ENCODE measurements at regions not wholly inside any gene's neighbourhood (a gene's known extent, or its start where the extent isn't known, plus 50 kb on each side); places are given as distances from the start of the nearest gene placed in this dataset.

DNA sequence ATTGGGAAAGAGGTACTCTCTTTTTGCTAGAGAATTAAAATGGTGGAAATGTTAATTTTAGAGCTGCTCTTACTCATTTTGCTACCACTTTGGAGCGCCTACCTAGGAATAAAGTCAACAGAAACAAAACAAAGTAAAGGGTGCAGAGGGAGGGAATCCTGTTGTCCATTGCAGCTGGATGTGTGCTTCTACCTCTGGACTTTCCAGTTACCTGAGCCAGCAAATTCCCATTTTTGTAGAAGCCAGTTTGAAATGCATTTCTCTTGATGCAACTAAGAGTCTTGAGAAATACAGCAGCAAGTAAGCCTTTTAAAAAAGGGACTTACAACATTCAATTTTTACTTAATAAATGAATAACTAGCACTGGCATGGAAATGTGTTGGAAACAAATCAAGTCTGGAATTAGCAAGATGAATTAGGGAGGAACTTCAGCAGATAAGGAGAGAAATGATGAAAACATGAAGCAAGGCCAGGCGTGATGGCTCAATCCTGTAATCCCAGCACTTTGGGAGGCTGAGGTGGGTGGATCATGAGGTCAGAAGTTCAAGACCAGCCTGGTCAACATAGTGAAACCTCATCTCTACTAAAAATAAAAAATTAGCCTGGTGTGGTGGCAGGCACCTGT lies 113.5 kb upstream of the CTTNBP2 start:
- no peaks in the 10 kb centered on the region for H3K36me3 Mint-ChIP-seq

DNA sequence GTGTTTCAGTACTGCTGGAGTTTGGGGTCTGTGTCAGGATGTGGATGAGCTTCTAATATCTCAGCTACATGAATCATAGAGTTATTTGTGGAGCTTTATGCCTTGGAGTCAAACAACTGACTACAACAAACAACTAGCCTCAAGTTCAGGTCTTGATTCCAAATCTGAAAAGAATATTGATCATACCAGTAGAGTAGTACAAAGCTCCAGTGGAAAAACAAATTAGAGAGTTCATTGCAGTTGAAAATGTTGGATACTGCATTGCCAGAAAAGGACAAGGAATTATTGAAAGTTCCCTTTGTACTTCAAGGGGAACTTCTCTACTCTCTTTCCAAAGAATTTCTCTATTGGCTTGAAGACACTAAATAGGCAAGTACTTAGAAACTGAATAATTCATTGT lies 117.6 kb upstream of the CTTNBP2 start:
- Mint-ChIP-seq H3K4me1 (no peaks in the 10 kb centered on the region), H3K27me3 (no peaks in the 10 kb centered on the region), H3K9me3 (no peaks in the 10 kb centered on the region), H3K27ac (no peak overlapping the region), H3K4me3 (no peak overlapping the region), H3K36me3 (no peaks in the 10 kb centered on the region)
- POLR2A ChIA-PET, result no interaction called here
- DNase-seq (no peak), ATAC-seq (ENCODE audit: low read depth) (no peak)

More for the DNA sequence above, 113.5 kb upstream of the CTTNBP2 start:
- H3K9me3 Mint-ChIP-seq, result peaks cover 3% of the 10 kb centered on the region
- ATAC-seq (ENCODE audit: low read depth) (no peak), DNase-seq (no peak)
- H3K4me3 Mint-ChIP-seq, result no peak overlapping the region
- POLR2A ChIA-PET, result no interaction called here
- no peak overlapping the region for H3K27ac Mint-ChIP-seq
- H3K4me1 Mint-ChIP-seq, result no peaks in the 10 kb centered on the region
- H3K27me3 Mint-ChIP-seq, result no peaks in the 10 kb centered on the region

DNA sequence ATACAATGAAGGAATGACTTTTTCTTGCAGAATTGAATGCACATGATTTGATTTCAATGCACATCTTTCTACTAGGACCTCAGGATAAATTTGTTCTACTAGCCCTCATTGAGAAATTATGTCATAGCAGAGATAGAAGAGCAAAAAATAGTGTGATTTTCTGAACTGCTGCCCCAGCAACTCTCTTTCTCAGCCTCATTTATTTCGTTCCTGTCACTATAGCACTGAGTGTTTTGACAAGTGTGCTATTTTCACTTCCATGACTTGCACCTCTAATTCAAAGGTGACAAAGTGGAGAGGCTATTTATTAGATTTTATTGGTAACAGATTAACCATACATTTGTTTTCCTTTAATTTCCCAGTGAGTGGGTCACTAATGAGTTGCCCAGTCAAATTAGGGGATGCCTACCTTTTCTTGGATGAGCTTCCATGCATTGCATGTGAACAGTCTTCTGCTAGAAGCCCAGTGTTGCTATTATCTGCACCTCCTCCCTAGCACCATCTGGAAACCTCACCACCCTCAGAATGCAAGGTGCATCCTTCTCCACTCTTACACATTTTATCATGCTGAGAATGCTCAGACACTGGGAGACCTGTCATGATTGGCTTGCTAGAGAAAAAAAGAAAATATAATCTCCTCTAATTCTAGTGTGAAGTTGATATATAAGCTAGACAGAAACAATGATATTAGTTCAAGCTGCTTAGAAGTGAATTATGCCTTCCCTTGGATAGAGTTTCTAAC lies 119.6 kb upstream of the CTTNBP2 start:
- Mint-ChIP-seq H3K36me3 (no peaks in the 10 kb centered on the region), H3K9me3 (no peaks in the 10 kb centered on the region), H3K4me1 (no peaks in the 10 kb centered on the region), H3K4me3 (no peak overlapping the region), H3K27ac (no peak overlapping the region), H3K27me3 (no peaks in the 10 kb centered on the region)
- DNase-seq (no peak), ATAC-seq (ENCODE audit: low read depth) (no peak)
- POLR2A ChIA-PET, result no interaction called here

DNA sequence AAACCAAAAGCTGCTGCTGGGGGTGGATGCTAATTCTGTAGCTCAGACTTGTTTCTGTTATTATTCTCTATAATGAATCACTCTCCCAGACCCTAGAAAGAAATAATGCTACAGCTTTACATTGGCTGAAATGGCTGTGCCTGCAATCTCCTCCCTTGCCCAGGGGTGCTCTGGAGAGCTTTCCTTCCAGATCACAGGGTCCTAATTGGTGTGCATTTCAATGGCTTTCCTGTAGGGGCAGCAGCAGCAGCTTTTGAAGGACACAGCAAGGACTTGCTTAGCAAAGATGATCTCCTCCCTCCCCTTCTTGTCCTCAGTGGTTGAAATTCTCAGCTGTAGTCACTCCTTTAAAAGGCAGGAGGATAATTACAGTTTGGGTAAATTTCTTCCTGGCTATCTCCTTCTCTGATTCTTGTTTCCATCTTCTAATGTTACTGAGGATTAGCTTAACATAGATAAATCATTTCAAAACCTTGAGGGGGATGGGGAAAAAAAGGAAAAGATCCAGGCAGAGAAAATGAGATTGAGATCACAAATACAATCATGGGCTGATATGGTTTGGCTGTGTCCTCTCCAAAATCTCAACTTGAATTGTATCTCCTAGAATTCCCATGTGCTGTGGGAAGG lies 120.2 kb upstream of the CTTNBP2 start:
- Mint-ChIP-seq H3K4me1 (no peaks in the 10 kb centered on the region), H3K9me3 (no peaks in the 10 kb centered on the region), H3K27me3 (no peaks in the 10 kb centered on the region), H3K36me3 (no peaks in the 10 kb centered on the region), H3K4me3 (no peak overlapping the region), H3K27ac (no peak overlapping the region)
- DNase-seq, result no peak
- ATAC-seq (ENCODE audit: low read depth), result no peak
- POLR2A ChIA-PET, result no interaction called here

DNA sequence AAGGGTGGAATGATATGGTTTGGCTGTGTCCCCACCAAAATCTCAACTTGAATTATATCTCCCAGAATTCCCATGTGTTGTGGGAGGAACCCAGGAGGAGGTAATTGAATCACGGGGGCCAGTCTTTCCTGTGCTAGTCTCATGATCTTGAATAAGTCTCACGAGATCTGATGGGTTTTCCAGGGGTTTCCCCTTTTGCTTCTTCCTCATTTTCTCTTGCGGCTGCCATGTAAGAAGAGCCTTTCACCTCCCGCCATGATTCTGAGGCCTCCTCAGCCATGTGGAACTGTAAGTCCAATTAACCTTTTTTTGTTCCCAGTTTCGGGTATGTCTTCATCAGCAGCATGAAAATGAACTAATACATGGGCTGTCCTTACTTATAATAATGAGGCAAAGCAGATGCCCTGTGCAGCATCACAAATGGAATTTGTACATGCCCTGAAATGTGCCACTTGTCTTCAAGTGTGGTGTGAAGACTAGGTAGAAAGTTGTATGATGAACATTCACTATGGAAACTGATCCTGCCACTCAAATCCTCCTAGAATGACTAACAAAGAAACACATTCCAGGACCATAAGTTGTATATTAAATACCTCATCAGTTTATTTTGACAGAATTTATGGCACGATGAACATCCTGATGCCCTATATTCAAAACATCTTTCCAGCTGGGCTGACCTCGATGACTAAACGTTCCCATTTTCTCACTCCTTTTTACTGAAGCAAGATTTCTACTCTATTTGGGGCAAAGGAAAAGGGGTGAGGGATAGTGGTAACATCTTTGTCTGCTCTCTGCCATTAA lies 122.8 kb upstream of the CTTNBP2 start:
- Mint-ChIP-seq H3K36me3 (no peaks in the 10 kb centered on the region), H3K4me3 (no peak overlapping the region), H3K27ac (no peak overlapping the region), H3K9me3 (no peaks in the 10 kb centered on the region), H3K27me3 (no peaks in the 10 kb centered on the region), H3K4me1 (no peaks in the 10 kb centered on the region)
- POLR2A ChIA-PET, result no interaction called here
- ATAC-seq (ENCODE audit: low read depth) (no peak), DNase-seq (no peak)

DNA sequence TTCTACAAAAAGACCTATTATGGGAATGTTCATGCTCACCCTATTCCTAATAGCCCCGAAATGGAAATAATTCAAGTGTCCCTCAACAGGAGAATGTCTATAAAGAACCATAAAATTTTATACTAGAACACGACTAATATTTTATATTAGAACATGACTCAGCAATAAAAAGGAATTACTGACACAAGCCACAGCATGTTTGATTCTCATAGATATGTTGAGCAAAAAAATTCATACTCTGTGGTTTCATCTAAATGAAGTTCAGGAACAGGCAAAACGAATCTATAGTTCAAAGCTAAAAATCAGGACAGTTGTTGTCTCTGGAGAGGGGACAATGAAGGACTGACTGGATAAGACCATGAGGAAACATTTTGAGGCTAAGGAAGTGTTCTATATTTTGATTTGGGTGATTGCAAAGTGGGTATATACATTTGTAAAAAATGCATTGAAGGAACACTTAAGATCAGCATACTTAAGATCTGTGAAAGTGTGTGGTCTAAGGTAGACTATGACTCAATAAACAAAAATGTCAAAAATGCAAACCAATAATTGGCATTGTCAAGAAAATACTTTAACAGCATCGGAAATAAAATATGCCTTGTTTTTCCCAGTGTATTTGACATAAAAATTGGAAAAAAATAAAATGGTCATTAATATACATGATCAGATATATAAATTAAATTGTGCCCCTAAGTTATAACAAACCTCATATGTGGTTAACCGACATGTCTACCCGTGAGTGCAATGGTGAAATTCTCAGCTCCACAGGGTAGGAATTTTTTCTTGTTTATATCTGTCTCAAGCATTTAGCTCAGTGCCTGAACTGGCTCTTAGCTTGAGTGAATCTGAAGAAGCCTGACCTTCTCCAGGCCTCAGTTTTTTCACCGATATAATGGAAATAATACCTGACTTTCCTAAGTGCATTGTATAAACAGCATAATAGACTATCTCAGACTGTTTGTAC lies 124.9 kb upstream of the CTTNBP2 start:
- no peak overlapping the region for H3K27ac Mint-ChIP-seq
- no peaks in the 10 kb centered on the region for H3K4me1 Mint-ChIP-seq
- ATAC-seq (ENCODE audit: low read depth) (no peak), DNase-seq (no peak)
- H3K27me3 Mint-ChIP-seq, result no peaks in the 10 kb centered on the region
- no peaks in the 10 kb centered on the region for H3K36me3 Mint-ChIP-seq
- no peak overlapping the region for H3K4me3 Mint-ChIP-seq
- POLR2A ChIA-PET, result no interaction called here
- H3K9me3 Mint-ChIP-seq, result no peaks in the 10 kb centered on the region

DNA sequence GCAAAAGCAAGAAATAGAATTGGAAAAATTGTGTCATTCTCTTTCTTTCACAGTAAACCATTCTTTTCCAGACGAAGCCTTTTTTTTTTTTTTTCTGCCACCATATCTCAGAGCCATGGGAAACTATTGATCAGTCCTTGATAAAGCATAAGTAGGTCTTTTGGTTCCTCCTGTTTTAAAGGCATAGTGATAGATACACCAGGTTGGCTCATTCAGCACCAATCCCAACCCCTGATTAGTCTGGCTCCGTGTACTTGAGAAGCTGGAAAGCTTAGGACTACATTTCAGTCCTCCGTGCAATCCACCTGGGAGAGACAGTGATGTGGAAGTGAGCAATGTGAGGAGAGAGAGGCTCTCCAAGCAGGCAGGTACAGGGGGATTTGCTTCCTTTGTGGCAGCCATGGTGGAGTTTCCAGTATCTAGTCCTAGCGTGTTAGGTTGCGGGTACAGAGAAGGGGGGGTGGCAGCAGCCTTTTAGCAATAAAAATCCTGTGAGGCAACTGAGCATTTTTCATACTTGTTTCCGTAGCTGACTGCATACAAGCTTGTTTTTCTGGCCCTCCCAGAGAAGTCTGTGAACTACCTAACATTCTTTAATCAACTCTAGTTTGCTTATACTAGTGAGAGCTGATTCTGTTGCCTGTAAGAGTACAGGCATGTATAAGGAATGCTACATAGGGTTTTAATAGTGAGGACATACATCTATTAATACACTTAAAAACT lies 127.4 kb upstream of the CTTNBP2 start:
- no peak overlapping the region for H3K27ac Mint-ChIP-seq
- POLR2A ChIA-PET, result no interaction called here
- H3K9me3 Mint-ChIP-seq, result no peaks in the 10 kb centered on the region
- H3K4me1 Mint-ChIP-seq, result no peaks in the 10 kb centered on the region
- no peaks in the 10 kb centered on the region for H3K27me3 Mint-ChIP-seq
- no peak for ATAC-seq (ENCODE audit: low read depth)
- H3K36me3 Mint-ChIP-seq, result no peaks in the 10 kb centered on the region
- DNase-seq, result no peak
- H3K4me3 Mint-ChIP-seq, result no peak overlapping the region

DNA sequence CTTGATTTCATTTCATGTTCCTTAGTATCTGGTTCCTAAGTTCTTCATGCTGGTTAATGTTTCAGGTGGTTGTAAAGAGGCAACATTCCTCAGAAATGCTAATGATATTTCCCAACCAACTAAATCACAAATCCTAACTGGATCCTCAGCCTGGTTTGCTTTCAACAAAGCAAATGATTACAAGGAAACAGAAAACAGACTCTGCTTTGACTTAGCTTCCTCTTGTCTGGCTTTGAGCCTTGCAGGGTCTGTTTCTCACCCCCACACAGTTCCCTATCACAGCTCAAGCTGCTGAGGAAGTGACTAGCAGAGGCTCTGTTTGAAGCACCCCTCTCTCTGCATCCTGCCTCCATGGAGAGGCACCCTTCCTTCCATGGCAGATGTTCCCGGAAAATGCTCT lies 130.2 kb upstream of the CTTNBP2 start:
- DNase-seq (no peak), ATAC-seq (ENCODE audit: low read depth) (no peak)
- H3K36me3 Mint-ChIP-seq, result no peaks in the 10 kb centered on the region
- no peaks in the 10 kb centered on the region for H3K27me3 Mint-ChIP-seq
- H3K4me1 Mint-ChIP-seq, result no peaks in the 10 kb centered on the region
- no peak overlapping the region for H3K4me3 Mint-ChIP-seq
- POLR2A ChIA-PET, result no interaction called here
- H3K27ac Mint-ChIP-seq, result no peak overlapping the region
- no peaks in the 10 kb centered on the region for H3K9me3 Mint-ChIP-seq

DNA sequence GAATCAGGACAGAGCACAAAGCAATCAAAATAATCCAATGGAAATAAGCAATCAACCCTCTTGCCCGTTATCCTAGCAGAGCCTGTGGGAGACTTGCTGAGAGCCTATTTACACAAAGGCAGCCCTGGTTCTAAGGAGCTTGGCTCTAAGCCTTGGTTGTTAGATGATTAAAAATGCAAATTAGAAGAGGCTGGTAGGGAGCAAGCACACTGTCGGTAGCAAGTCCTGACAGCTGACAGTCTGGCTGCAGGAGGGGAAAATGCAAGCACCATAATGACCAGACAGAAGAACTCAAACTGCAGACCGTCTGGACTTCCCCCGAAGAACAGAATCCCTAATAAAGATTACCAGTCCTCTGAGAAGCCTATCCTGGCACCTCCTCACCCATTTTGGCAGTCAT lies 131.8 kb upstream of the CTTNBP2 start:
- Mint-ChIP-seq H3K4me1 (no peaks in the 10 kb centered on the region), H3K9me3 (no peaks in the 10 kb centered on the region), H3K36me3 (no peaks in the 10 kb centered on the region), H3K4me3 (no peak overlapping the region), H3K27me3 (no peaks in the 10 kb centered on the region), H3K27ac (no peak overlapping the region)
- no peak for DNase-seq
- ATAC-seq (ENCODE audit: low read depth), result no peak
- POLR2A ChIA-PET, result no interaction called here

DNA sequence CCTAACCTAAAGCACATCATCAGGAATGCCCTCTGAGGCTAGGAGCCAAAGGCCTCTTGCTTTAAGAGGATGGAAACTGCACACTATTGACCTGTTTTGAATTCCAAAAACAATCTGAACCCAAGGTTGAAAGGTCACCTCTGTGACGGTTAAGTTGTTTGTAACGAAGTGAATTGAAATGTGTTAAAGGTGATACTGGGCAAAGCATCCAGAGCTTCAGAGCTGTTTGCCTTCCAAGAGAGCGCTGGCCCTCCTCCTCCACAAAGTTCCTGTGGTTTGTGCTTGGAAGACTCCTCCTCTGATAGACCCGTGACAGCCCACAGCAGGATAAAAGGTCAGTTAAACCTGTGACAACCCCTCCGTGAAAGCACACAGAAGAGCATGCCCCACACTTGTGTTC lies 133.7 kb upstream of the CTTNBP2 start:
- DNase-seq (no peak), ATAC-seq (ENCODE audit: low read depth) (no peak)
- H3K36me3 Mint-ChIP-seq, result no peaks in the 10 kb centered on the region
- no peak overlapping the region for H3K4me3 Mint-ChIP-seq
- no peaks in the 10 kb centered on the region for H3K4me1 Mint-ChIP-seq
- POLR2A ChIA-PET, result no interaction called here
- no peaks in the 10 kb centered on the region for H3K9me3 Mint-ChIP-seq
- no peak overlapping the region for H3K27ac Mint-ChIP-seq
- H3K27me3 Mint-ChIP-seq, result no peaks in the 10 kb centered on the region

DNA sequence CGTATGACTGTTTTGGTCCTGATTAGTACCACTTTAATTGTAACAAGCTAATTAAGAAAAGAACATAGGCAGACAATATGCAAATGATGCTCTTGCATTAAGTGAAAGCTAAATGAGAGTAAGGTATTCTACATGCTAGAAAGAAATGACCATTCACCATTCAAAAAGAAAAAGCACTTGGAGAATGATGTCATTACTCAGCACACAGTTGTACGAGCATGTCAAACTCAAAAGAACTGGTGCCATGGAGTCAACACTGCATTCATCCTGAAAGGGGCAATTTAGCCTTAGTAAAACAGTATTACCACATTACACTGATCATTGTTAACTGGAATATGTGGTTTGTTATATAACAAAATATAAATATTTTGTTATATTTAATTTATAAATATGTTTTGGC lies 136.2 kb upstream of the CTTNBP2 start:
- Mint-ChIP-seq H3K27ac (no peak overlapping the region), H3K36me3 (no peaks in the 10 kb centered on the region), H3K9me3 (no peaks in the 10 kb centered on the region), H3K4me1 (no peaks in the 10 kb centered on the region), H3K27me3 (no peaks in the 10 kb centered on the region), H3K4me3 (no peak overlapping the region)
- ATAC-seq (ENCODE audit: low read depth) (no peak), DNase-seq (no peak)
- POLR2A ChIA-PET, result no interaction called here

DNA sequence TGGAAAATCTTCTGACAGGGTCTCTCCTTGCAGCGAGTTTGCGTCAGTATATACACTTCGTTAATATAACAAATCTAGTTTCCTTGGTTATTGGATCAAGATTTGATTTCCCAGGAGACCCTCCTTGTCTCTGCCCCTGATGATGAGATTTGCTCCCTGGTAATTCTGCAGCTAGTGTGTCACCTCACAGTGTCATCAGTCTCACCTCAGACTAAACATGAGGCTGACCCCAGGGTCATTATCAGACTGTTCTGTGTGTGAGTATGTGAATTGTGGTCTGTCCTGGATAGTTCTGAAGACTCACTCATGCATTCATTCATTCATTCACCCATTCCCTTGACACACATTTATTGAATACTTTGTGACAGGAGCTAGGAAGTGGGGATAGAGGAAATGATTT lies 138.4 kb upstream of the CTTNBP2 start:
- POLR2A ChIA-PET, result no interaction called here
- H3K4me1 Mint-ChIP-seq, result no peaks in the 10 kb centered on the region
- ATAC-seq (ENCODE audit: low read depth) (no peak), DNase-seq (no peak)
- no peaks in the 10 kb centered on the region for H3K36me3 Mint-ChIP-seq
- H3K27ac Mint-ChIP-seq, result no peak overlapping the region
- no peak overlapping the region for H3K4me3 Mint-ChIP-seq
- no peaks in the 10 kb centered on the region for H3K27me3 Mint-ChIP-seq
- no peaks in the 10 kb centered on the region for H3K9me3 Mint-ChIP-seq

Measured in activated naive CD8-positive, alpha-beta T cell treated with anti-CD3 and anti-CD28 coated beads, Interleukin-2, amount 10 ng/mL, durations not matched to agents 7 days and 5 days (primary cell).